ENCODE measurements at regions not wholly inside any gene's neighbourhood (a gene's known extent, or its start where the extent isn't known, plus 50 kb on each side); places are given as distances from the start of the nearest gene placed in this dataset.

- no CpG with 5 or more reads among the region's 4 CpGs for WGBS (ENCODE audit: insufficient coverage)
- H3K27ac ChIP-seq (ENCODE audit: low read length in 2 of 2): no peak overlapping the region
- Mint-ChIP-seq H3K9me3 (ENCODE audit: insufficient read depth) (peaks cover 2% of the 10 kb centered on the region), H3K27ac (no peak overlapping the region), H3K4me1 (no peaks in the 10 kb centered on the region), H3K27me3 (no peaks in the 10 kb centered on the region), H3K4me3 (no peak overlapping the region)
- peaks cover 0 to 5% (median 0%) of the 10 kb centered on the region in 3 donors for H3K9me3 ChIP-seq (ENCODE audit: control extremely low read depth in 1 of 3, control insufficient read depth in 2 of 3, insufficient read depth in 1 of 3, low read length in 2 of 3)
- no peaks in the 10 kb centered on the region for H3K79me2 ChIP-seq (ENCODE audit: control insufficient read depth, insufficient read depth, low read length)
- no peak overlapping the region for H3K4me3 ChIP-seq (ENCODE audit: control extremely low read depth in 1 of 5, extremely low read depth in 1 of 5, insufficient read depth in 1 of 5, low read depth in 2 of 5, low read length in 4 of 5)
- intact Hi-C loops (cut with micrococcal nuclease): no loop called here
- no peaks in the 10 kb centered on the region for H3K27me3 ChIP-seq (replicated peaks in 1 of 4; ENCODE audit: control extremely low read depth in 1 of 4, control insufficient read depth in 3 of 4, insufficient read depth in 4 of 4, low read length in 3 of 4)
- no peak for DNase-seq
- H3K4me1 ChIP-seq (ENCODE audit: control insufficient read depth in 2 of 2, insufficient read depth in 2 of 2, low read length in 2 of 2): no peaks in the 10 kb centered on the region
- no peak overlapping the region for H2AFZ ChIP-seq (ENCODE audit: insufficient read depth, low read depth, low read length, poor library complexity, severe bottlenecking)
- no peak overlapping the region for H3K4me2 ChIP-seq (replicated peaks; ENCODE audit: low read depth, low read length, poor library complexity, severe bottlenecking)
- no peak for ATAC-seq (ENCODE audit: low read depth)
- TF ChIP-seq CTCF (IDR thresholded peaks at IDR 0.05) (no peak), EZH2 (IDR thresholded peaks at IDR 0.05; ENCODE audit: borderline replicate concordance, insufficient read depth, low read depth, low read length, poor library complexity, severe bottlenecking) (no peak)
- CTCF ChIA-PET: no interaction called here
- H3K36me3 ChIP-seq (replicated peaks in 1 of 2; ENCODE audit: control extremely low read depth in 1 of 2, control insufficient read depth in 1 of 2, extremely low read depth in 1 of 2, insufficient read depth in 2 of 2, low read length in 1 of 2): no peaks in the 10 kb centered on the region
- POLR2A ChIA-PET: no interaction called here
- H4K20me1 ChIP-seq (ENCODE audit: control insufficient read depth, insufficient read depth, low read length, poor library complexity, severe bottlenecking): no peaks in the 10 kb centered on the region
- H3K9ac ChIP-seq (ENCODE audit: low read length): no peak overlapping the region
These were observed 78.6 kb upstream of the PGRMC2 start for GRCh38 chr4:128366212-128366611.

GRCh38 chr4:128364565-128364964 lies 77.0 kb upstream of the PGRMC2 start:
- no peak overlapping the region for H3K9ac ChIP-seq (ENCODE audit: low read length)
- H3K79me2 ChIP-seq (ENCODE audit: control insufficient read depth, insufficient read depth, low read length): no peaks in the 10 kb centered on the region
- no peak for DNase-seq
- no peaks in the 10 kb centered on the region for H3K36me3 ChIP-seq (replicated peaks in 1 of 2; ENCODE audit: control extremely low read depth in 1 of 2, control insufficient read depth in 1 of 2, extremely low read depth in 1 of 2, insufficient read depth in 2 of 2, low read length in 1 of 2)
- no peaks in the 10 kb centered on the region for H3K4me1 ChIP-seq (ENCODE audit: control insufficient read depth in 2 of 2, insufficient read depth in 2 of 2, low read length in 2 of 2)
- no peak for ATAC-seq (ENCODE audit: low read depth)
- peaks cover 0 to 5% (median 0%) of the 10 kb centered on the region in 3 donors for H3K9me3 ChIP-seq (ENCODE audit: control extremely low read depth in 1 of 3, control insufficient read depth in 2 of 3, insufficient read depth in 1 of 3, low read length in 2 of 3)
- WGBS (ENCODE audit: insufficient coverage): 90% methylated on average over 3 of the region's 7 CpGs
- TF ChIP-seq CTCF (IDR thresholded peaks at IDR 0.05) (no peak), EZH2 (IDR thresholded peaks at IDR 0.05; ENCODE audit: borderline replicate concordance, insufficient read depth, low read depth, low read length, poor library complexity, severe bottlenecking) (no peak)
- no peak overlapping the region for H3K4me3 ChIP-seq (ENCODE audit: control extremely low read depth in 1 of 5, extremely low read depth in 1 of 5, insufficient read depth in 1 of 5, low read depth in 2 of 5, low read length in 4 of 5)
- Mint-ChIP-seq H3K9me3 (ENCODE audit: insufficient read depth) (peaks cover under 1% of the 10 kb centered on the region), H3K27ac (no peak overlapping the region), H3K27me3 (no peaks in the 10 kb centered on the region), H3K4me1 (no peaks in the 10 kb centered on the region), H3K4me3 (no peak overlapping the region)
- H3K27me3 ChIP-seq (replicated peaks in 1 of 4; ENCODE audit: control extremely low read depth in 1 of 4, control insufficient read depth in 3 of 4, insufficient read depth in 4 of 4, low read length in 3 of 4): no peaks in the 10 kb centered on the region
- no peaks in the 10 kb centered on the region for H4K20me1 ChIP-seq (ENCODE audit: control insufficient read depth, insufficient read depth, low read length, poor library complexity, severe bottlenecking)
- intact Hi-C loops (cut with micrococcal nuclease): no loop called here
- no peak overlapping the region for H3K4me2 ChIP-seq (replicated peaks; ENCODE audit: low read depth, low read length, poor library complexity, severe bottlenecking)
- H2AFZ ChIP-seq (ENCODE audit: insufficient read depth, low read depth, low read length, poor library complexity, severe bottlenecking): no peak overlapping the region
- CTCF ChIA-PET: no interaction called here
- H3K27ac ChIP-seq (ENCODE audit: low read length in 2 of 2): no peak overlapping the region
- POLR2A ChIA-PET: no interaction called here
